HG03175 (cell line): ENCODE measurements at regions not wholly inside any gene's neighbourhood (a gene's known extent, or its start where the extent isn't known, plus 50 kb on each side); places are given as distances from the start of the nearest gene placed in this dataset.

Source experiments
- ATAC-seq: cut with Tn5 transposase; IDR thresholded peaks from one replicate; pipeline ENCODE4 v1.9.1; 2021; ENCODE audit warnings: mild to moderate bottlenecking, moderate library complexity; ENCODE audit not compliant: unreplicated experiment

DNA sequence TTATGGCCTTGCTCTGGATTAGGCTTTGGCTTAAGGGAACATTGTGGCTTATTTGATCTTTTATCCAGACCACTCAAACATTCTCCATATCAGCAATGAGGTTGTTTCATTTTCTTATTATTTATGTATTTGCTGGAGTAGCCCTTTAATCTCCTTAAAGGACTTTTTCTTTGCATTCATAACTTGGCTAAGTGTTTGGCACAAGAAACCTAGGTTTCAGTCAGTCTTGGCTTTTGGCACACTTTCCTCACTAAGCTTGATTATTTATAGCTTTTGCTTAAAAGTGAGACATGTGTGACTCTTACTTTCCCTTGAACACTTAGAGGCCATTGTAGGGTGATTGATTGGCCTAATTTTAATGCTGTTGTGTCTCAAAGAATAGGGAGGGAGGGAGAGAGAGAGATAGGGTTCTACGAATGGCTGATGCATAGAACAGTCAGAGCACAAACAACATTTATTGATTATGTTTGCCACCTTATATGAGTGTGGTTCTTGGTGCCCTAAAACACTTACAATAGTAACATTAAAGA, 2265.3 kb upstream of the C9orf72 start:
- no peak for ATAC-seq

DNA sequence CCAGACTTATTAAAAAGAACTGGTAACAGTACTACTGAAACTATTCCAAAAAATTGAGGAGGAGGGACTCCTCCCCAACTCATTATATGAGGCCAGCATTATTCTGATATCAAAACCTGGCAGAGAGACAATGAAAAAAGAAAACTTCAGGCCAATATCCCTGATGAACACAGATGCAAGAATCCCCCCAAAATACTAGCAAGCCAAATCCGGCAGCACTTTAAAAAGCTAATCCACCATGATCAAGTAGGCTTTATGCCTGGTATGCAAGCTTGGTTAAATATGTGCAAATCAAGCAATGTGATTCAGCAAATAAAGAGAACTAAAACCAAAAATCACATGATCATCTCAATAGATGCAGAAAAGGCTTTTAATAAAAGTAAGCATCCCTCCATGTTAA, 2271.0 kb upstream of the C9orf72 start:
- ATAC-seq: no peak

DNA sequence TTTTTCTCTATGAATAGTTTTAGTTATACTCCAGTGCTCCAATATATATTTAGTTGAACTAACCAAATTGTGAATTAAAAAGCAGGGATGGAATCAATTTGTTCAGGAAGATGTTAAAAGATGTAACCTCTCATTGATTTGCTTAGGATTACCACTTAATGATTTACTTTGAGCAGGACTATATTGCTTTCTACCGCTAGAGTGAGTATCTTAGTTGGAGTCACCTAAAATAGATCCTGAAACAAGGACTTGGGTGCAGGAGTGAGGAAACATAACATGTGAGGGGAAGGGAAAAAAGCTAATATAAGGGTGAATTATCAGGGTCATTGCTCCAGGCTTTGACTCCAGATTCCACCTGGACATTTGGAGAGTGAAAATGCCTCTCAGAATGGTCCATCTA, 2277.4 kb upstream of the C9orf72 start:
- no peak for ATAC-seq

DNA sequence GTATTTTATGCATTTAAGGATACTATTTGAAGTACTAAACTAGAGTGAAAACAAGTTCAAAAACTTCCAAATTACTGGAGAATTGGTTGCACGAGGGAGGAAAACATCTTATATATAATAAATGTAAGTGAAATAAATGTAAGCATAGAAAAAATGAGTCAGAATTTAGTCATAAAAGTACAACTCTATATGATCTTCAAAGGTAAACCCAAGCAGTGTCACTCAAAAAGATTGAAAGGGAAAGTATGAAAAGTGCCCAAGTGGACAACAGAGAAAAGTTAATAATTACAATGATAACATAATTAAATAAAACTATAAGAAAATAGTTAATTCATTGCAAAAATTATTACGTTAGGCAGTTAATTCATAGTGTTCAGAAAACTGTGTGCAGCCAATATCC, 2288.5 kb upstream of the C9orf72 start:
- no peak for ATAC-seq

DNA sequence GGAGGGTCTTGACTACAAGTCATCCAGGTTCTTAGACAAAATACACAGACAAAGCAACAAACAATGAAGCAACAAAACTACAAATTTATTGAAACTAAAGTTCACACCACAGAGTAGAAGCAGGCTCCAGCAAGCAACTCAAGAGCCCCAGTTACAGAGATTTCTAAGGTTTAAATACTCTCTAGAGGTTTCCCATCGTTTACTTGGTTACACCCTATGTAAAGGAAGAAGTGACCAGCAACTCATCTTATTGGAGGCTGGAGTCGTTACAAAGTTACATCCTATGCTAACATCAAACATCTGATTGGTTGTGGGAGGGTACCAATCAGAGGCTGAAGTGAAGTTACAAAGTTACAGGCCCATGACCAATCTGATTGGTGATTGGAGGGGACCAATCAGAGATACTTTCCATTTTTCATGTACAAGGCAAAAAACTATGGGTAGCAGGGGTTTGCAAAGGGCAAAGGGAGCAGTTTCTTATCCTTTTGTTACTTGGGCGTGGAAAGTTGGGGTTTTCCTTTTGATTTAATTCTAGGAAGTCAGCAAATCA, 2292.6 kb upstream of the C9orf72 start:
- no peak for ATAC-seq

DNA sequence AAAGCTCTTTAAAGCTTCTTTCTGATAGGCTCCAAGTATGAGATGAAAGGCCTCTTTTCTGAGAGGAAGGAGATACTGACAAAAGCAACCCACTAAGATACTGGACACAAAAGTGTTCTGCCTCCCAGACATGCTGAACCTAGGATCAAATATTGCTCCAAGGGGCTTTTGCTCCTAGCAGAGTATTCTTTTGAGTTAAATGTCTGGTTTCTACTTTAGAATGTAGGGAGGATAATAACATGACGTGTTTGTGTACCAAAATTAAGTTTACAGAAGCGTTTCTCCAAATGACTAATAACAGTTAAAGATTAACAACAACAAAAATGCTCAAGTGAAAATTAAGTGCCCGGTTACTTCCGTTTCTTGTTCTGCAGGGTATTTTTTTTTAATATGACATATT, 2293.3 kb upstream of the C9orf72 start:
- ATAC-seq: no peak

DNA sequence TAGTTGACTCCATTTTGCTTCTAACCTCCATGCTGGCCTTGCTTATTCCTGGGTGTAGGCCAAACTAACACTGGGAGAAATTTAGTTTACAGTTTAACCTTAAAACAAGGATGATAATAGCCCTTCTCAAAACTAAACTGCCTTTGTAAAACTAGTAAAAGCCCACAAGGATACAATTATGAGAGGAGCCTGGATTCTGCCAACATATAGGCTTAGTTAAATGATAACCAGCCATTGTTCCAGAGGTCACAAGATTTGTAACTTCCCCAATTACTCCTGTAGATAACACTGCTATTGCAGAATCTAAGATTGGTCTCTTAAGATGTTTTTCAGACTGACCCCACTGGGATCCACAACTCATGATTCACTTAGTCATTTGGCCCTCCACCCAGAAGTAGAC, 2300.3 kb upstream of the C9orf72 start:
- ATAC-seq: no peak

GRCh38 chr9:29875547-29875946, 2302.3 kb upstream of the C9orf72 start:
- no peak for ATAC-seq

GRCh38 chr9:29882767-29883166, 2309.5 kb upstream of the C9orf72 start:
- ATAC-seq: no peak

DNA sequence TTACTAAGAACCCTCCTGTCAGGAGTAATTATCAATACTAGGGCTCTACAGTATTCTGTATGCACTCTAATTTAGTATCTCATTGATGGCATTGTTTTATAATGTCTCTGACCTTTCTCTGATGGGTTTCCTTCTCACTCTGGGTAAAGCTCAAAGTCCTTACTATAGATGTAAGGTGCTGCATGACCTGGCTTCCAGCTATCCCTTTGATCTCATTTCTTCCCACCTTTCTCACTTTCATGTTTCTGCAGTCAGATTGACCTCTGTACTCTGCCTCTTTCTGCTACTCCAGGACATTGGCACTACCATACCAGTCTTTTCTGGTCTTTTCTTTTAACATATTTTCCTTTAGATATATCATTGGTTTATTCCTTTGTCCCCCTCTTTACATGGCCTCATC, 2332.8 kb upstream of the C9orf72 start:
- ATAC-seq: no peak

GRCh38 chr9:29928072-29928471, 2354.8 kb upstream of the C9orf72 start:
- ATAC-seq: no peak

GRCh38 chr9:29939559-29939958, 2366.3 kb upstream of the C9orf72 start:
- no peak for ATAC-seq

- no peak for ATAC-seq
These were observed 2371.7 kb upstream of the C9orf72 start for GRCh38 chr9:29945012-29945411.

DNA sequence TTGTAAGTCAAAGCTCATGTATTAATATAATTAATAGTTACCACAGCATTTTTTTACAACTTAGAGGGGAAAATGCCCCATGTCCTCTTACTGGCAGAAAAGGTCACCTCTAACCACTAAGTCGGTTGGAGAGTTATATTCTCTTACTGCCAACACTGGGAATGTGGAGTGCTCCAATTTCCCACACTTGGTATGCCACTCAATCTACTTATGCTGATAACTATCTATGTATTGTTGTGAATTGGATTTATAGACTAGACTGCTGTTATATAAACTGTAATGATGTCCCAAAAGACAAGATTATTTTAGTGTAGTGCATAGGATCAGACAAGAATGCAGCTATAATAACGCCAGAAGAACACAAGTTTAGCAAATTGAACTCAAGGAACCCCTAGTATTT, 2385.2 kb upstream of the C9orf72 start:
- no peak for ATAC-seq

DNA sequence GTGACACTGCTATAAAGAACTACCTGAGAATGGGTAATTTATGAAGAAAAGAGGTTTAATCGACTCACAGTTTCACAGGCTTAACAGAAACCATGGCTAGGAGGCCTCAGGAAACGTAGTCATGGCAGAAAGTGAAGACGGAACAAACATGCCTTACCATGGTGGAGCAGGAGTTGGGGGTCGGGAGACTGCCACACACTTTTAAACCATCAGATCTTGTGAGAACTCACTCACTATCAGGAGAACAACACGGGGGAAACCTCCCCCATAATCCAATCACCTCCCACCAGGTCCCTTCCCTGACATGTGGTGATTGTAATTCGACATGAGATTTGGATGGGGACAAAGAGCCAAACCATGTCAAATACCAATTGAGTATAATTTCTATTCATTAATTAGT, 2392.6 kb upstream of the C9orf72 start:
- no peak for ATAC-seq

- ATAC-seq: no peak
These were observed 2393.0 kb upstream of the C9orf72 start for GRCh38 chr9:29966247-29966646.

- ATAC-seq: no peak
These were observed 2395.6 kb upstream of the C9orf72 start for GRCh38 chr9:29968831-29969230.

DNA sequence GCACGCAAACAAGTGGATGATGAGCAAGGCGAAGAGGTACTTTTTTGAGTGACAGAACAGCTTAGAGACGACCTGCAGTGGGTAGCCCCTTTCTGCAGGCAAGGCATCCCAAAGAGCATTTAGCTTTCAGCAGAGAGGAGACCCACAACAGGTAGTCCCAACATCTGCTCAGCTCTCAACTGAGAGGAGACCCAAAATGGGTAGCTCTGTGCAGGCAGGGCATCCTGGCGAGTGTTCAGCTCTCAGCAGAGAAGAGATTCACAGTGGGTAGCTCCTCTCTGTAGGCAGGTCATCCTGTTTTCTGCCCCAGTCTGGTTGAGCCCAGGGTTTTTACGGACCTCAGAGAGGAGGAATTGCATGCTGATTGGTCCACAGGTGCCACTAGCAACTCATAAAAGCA, 2396.1 kb upstream of the C9orf72 start:
- ATAC-seq: no peak

DNA sequence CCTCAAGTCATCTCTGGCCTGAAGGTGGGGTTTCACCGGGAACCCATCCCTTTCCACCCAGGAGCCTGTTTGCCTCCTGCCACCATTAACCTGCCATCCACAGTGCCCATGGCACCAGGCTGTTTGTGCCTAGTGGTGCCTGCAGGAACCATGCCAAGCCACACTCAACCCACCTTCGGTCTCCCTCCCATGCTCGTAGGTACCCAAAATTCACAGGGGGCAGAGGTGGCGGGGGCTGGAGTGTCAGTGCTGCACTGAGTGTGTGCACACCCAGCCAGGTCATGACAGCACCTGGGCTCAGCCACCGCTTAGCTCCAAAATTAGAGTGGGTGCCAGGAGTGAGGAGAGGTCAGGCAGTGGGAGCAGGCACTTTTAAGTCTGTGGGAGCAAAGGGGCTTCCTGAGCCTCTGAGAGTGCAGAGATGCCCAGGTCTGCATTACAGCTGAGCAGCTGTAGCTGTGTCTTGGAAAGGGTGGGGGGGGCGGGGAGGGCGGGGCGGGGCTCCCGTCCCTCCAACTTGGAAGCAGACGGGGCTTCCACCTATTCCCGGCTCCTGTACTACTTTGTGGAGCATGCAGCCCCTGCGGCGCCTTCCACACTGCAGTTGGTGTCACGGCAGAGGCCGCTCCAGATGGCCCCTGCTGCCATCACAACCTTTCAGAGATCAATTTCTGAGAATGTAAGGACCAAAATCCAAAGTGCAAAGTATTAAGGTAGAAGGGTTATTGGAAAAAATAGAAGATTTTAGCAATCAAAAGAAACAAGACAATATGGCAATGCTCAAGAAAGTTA, 2396.8 kb upstream of the C9orf72 start:
- ATAC-seq: no peak

DNA sequence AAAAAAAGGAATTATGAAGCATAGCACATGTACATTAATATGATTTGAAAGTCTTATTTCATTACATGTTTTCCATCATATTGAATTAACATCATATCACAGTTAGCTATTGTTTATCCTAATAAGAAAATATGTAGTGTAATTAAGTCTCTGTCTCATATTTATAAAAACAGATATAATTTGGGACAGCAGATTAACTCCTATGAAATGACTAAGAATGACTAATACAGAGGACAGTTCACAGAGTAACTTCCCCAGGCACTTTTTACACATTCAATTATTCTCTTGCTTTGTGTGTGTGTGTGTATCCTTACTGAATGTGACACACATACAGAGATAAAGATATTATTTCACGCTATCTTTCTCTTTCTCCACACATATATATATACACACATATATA, 2400.9 kb upstream of the C9orf72 start:
- no peak for ATAC-seq

GRCh38 chr9:29976981-29977380, 2403.7 kb upstream of the C9orf72 start:
- no peak for ATAC-seq

DNA sequence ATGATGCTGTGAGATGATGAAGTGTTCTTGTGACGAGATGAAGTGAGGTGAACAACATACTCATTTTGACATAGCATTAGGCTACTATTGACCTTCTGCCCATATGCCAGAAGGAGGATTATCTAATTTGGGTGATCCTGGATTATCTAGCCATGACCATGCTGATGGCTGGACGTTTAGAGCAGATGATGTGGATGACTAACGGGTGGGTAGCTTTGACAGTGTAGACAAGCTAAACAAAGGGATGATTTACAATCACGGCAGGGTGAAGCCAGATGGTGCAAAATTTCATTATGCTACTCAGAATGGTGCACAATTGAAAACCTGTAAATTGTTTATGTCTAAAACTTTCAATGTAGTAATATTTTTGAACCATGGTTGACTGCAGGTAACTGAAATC, 2403.4 kb upstream of the ACO1 start:
- ATAC-seq: no peak

DNA sequence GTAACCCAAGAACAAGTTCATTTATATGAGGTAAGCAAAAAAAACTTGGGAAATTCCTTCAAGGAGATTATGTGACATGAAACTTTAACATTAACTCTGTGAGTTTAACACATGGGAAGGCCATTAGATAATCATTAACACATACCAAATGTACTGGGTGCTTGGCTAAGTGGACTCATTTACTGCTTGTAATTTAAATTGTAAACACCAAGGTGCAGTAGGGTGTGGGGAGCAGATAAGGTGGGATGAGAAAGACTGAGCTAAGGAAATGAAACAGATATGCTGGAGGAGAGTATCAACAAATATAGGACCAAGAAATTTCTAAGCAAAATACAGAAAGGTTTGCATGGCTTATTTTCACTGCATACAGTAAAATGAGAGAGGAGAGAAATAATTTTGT, 2384.8 kb upstream of the ACO1 start:
- no peak for ATAC-seq
